ENCODE measurements at regions not wholly inside any gene's neighbourhood (a gene's known extent, or its start where the extent isn't known, plus 50 kb on each side); places are given as distances from the start of the nearest gene placed in this dataset.

- peak; percentile 13 for DNase-seq (ENCODE audit: low read depth)
These were observed 115.8 kb upstream of the SIX3 start for GRCh38 chr2:44825702-44826101.

DNA sequence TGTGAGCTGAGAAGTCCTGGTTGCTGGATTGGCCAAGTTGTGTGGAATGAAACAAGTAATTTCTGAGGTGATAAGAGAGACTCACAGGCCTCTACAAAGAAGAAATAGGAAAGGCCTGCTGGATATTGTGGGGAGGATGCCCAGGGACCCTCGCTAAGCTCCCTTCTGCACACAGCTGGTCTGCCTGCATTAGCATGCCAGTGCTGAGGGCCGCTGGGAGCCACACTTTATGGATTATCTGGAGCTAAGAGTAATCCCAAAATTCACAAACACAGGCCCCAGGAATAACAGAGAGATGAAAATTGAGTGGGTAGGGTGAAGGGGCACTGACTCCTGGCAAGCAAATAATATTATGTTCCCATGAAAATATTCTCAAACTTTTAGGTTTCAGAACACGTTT, 114.9 kb upstream of the SIX3 start:
- no peak for DNase-seq (ENCODE audit: low read depth)

GRCh38 chr2:44829771-44830170, 111.7 kb upstream of the SIX3 start:
- DNase-seq (ENCODE audit: low read depth), result no peak

DNA sequence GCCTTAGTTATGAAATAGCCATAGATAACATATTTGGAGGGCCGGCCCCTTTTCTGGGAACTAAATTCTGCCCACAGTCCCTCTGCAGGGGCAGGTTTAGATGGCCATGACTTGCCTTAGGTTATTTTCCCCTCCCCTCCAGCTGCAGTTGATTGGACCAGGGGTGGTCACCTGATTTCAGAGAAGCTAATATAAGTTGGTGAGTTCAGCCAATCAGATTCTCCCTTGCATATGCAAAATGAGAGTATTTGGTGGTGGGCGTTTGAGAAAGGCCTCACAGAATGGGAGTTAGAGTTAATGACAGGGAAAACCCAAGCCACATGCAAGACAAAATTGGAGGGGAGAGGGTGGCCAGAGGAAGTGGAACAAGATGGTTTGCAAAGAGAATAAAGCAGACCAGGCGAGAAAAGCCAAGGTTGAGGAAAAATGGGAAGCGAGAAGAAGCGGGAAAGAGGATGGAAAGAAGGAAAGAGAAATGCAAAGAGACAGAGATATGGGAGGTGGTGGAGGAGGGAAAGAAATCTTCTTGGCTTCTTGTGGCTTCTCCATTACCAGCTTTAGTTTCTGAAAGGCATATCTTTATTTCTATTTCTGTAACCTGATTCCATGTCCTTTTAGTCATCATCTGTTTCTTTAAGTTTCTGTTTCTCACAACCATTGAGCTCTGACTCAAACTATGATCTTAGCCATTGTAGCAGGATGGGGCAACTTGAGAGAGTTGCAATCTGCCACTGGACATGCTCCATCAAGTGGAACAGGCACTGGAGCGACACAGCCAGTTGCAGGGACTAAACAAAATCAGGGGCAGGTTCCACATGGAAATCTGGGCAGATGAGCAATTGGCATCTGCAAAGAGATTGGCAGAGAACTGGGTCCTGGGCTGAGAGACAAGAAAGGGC, 108.1 kb upstream of the SIX3 start:
- DNase-seq (ENCODE audit: low read depth), result no peak

- no peak for DNase-seq (ENCODE audit: low read depth)
These were observed 106.8 kb upstream of the SIX3 start for GRCh38 chr2:44834656-44835055.

GRCh38 chr2:44836174-44836573, 105.3 kb upstream of the SIX3 start:
- DNase-seq (ENCODE audit: low read depth), result no peak

- DNase-seq (ENCODE audit: low read depth), result no peak
These were observed 104.6 kb upstream of the SIX3 start for GRCh38 chr2:44836916-44837315.

GRCh38 chr2:44838116-44838790, 103.2 kb upstream of the SIX3 start:
- no peak for DNase-seq (ENCODE audit: low read depth)

GRCh38 chr2:44839370-44839769, 102.1 kb upstream of the SIX3 start:
- DNase-seq (ENCODE audit: low read depth), result no peak

- DNase-seq (ENCODE audit: low read depth), result no peak
These were observed 101.6 kb upstream of the SIX3 start for GRCh38 chr2:44839771-44840502.

DNA sequence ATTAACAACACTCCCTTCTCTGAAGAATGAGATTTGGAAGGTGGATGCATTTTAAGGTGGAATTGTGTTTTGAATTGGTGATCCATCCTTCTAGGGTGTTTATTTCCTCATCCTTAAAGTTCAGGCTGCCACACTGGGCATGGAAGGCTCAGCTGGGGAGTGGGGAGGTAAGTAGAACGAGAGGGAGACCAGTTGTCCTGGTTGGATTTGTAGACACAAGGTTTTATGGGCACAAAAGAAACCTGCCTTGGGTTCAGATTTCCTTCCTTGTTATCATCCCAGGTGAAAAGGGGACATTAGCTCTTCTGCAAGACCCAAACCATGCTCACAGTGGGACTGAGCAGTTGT, 101.0 kb upstream of the SIX3 start:
- no peak for DNase-seq (ENCODE audit: low read depth)

DNA sequence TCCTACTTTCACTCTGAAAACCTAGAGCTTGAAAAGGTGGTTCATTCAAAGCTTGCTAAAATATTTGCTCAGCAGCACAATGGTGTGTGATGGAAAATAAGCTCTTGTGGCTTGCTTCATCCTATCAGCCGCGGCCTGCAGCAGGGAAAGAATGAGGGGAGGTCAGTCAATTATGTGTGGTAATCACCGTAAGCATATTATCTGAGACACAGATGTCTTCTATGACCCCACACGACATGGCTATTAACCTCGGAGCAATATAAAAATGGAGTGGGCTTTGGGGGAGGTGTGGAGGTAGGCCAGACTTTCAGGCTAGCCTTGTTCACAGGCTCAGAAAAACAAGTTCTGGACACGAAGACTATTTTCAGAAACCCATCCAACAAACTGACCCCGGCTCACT, 98.4 kb upstream of the SIX3 start:
- no peak for DNase-seq (ENCODE audit: low read depth)

DNA sequence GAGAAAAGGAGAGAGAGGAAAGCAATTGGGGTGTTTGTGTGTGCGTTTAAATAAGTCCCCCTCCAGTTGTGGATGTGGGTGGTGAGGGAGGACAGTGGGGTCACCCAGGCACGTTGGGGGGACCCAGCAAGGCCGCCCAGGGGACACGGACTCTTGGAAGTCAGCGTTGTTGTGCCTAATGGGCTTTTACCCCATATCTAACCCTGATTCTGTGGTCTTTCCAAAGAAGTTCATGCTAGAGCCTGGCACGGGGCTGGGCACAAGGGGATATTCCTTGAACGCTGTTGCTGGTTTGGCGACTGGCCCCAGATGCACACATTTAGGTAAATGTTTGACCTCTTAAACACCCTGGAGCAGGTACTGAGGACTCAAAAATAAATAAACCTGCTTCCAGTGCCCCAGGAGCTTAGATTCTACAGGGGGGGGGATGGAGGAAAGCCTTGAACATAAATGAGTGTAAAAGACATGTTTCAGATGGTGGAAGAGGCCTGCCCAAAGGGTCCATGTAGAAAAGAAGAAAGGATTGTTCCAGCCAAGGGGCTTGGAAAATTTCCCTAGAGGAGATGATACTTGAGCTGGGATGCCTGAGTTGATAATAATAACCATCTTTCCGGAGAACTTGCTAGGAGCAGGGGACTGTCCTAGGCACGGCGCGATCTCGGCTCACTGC, 97.7 kb upstream of the SIX3 start:
- DNase-seq (ENCODE audit: low read depth), result no peak

DNA sequence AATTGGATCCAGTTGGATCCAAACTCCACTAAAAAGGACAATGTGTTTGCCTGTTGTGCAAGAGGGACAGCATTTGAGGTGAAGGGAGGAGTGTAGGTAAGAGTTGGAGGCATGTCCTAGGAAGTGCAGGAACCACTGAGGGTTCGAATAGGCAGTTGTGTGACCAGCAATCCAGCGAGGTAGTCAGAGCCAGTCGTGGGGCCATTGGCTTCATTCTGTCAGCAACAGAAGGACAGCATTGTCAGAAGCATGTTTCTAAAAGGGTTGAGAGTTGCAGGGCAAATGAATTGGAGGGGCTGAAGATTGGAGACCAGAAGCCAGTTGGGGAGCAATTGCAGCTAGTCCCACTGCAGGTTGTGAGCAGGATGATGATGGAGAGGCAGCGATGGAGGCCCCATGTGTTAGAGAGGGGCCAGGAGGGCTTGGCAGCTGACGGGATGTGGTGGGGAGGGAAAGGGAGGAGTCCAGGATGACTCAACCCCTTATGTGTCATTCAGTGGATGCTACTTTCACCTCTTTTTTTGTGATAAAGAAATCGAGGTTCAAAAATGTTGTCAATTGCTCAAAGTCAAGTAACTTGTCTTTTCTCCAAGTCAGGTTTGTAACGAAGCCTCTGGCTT, 96.7 kb upstream of the SIX3 start:
- DNase-seq (ENCODE audit: low read depth), result no peak

DNA sequence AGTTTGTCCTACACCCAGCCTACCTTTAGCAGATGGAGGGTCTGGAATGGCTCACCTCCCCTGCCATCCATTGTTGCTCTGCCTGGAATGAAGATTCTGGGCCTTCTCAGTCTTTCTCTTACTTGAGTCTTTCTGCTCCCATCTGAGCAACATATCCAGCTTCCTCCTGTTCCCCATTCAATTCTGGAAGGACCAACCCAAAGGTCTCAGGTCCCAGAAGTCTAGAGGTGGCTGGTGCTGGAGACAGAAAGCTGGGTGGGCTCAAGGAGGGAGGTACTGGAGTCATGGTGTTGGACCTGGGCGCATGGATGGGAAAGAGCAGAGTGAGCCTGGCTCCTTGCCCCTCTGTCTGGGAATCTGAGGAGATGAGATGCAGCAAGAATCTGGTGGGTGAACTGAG, 93.5 kb upstream of the SIX3 start:
- DNase-seq (ENCODE audit: low read depth), result no peak

DNA sequence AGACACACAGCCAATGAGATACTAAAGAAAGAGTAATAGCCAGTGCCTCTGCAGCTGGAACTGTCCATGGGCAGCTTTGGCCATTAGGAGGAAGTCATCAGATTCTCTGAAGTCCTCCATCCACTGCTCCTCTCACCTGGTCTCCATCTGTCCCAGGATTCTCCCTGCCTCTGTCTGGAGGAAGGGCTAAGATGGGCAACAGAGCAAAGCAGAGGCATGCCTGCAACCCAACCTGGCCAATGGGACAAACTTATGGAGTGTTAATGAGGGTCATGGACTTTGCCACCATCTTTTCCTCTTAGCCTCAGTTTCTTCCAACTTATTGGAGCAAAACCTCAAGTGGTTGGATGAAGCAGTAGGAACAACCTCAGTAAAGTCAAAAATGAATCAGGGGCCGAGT, 91.5 kb upstream of the SIX3 start:
- no peak for DNase-seq (ENCODE audit: low read depth)

DNA sequence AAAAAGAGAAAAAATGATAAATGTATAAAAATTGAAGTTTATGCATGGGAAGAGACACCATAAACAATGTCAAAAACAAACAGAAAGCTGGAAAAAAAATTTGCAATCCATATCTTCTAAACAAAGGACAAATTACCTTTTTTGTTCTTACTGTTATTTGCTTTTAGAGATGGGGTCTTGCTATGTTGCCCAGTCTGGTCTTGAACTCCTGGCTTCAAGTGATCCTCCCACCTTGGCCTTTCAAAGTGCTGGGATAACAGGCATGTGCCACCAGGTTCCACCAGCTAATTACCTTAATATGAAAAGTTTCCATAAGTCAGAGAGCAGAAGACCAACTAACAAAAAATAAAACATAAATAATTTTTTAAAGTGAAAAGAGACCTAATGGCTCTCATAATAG, 90.0 kb upstream of the SIX3 start:
- DNase-seq (ENCODE audit: low read depth), result no peak

GRCh38 chr2:44852594-44852993, 88.9 kb upstream of the SIX3 start:
- no peak for DNase-seq (ENCODE audit: low read depth)

DNA sequence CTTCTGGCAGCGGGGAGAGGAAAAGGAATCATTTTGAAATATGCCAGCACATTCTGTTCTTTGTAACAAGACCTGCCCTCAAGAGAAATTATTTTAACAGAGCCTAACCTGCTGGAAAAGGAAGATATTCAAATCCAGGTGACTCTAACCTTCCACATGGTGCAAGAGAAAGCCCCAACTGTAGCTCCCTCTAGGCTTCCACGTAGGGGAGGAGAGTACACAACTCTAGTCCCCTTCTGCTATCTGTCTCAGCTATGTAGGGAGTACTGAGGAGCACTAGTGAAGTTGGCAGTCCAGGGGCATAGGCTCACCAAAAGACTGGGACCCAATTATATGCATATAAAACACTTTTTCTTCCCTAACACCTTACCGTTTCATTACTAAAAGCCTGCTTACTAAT, 82.2 kb upstream of the SIX3 start:
- DNase-seq (ENCODE audit: low read depth), result no peak

DNA sequence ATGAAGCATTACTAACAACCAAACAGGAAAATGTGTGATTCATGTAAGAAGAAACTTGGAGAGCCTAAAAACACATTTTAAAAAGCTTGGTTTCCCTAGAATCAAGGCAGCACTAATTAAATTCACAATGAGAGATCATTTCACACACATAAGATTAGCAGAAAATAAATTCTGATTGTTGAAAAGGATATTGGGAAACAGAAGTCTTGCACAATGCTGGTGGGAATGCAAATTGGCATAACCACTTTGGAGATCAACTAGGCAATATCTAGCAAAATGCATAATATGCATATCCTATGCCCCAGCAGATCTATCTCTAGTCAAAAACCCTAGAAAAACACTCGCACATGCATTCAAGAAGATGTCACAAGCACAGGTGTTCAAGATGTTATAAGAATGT, 75.3 kb upstream of the SIX3 start:
- no peak for DNase-seq (ENCODE audit: low read depth)

DNA sequence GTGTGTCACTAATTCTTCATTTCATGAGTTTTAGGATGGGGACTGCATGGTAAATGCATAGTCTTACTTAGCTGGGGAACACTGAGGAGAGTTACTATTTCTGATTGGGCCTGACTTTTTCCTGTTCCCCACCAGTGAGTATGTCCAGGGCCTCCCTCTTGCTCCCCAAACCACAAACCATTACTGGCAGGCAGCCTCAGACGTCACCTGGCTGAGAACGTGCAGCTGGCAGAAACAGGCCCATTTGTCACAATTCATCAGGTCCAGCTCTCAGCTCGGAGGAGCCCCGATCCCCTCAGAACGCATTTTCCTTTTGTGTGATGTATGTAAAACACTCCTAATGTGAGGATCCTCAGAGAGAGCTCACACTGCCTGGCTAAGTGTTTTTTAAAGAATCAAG, 71.7 kb upstream of the SIX3 start:
- peak; percentile 49 for DNase-seq (ENCODE audit: low read depth)

Data from myocyte (in vitro differentiated cells).